ENCODE measurements at regions not wholly inside any gene's neighbourhood (a gene's known extent, or its start where the extent isn't known, plus 50 kb on each side); places are given as distances from the start of the nearest gene placed in this dataset.
"Not testable (repeated sequence)": the region's sequence is repeated elsewhere in the genome, so short reads cannot be mapped to it uniquely, and the experiment has no call there.

DNA sequence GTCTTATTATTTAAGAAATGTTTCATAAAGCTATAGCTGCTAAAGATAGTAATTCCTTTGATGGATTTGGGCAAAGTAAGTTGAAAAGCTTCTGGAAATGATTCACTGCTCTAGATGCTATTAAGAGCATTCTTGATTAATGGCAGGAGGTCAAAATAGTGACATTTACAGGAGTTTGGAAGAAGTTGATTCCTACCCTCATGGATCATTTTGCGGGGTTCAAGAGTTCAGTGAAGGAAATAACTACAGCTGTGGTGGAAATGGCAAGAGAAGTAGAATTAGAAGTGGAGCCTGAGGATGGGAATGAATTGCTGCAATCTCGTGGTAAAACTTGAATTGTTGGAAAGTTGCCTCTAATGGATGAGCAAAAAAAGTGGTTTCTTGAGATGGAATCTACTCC is 316.1 kb downstream of the UTRN start:
- no peak for DNase-seq (ENCODE audit: low read depth, low spot score)

DNA sequence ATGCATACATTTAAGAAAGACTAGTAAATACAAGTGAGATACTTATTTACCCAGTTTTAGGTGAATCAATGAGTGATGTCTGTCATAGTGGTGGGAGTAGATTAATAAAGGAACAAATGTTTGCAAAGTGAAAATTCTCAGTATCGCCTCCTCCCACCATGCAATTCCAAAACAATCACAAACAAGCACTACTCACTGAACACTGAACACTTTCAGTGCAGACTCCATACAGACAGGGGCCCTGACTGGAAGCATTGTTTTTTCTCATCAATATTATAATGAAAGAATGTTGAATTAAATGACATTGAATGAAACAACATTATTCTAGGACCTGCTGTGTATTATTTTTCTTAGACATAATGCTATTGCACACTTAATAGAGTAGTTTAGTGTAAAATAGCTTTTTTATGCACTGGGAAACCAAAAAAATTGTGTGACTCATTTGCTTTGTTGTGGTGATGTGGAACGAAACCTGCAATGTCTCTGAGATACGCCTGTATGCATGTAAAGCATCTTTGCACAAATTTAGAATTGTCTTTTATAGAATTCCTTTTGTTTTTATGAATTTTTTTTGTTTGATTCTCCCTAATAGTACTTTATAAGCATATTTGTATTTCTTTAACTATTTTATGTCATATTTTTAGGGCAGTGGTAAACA is 317.5 kb downstream of the UTRN start:
- in situ Hi-C loops (cut with HindIII; ENCODE audit: low pct_unique_long_range_greater_than_20kb, low sequenced_read_pairs) = no loop called here
- no peak for DNase-seq (ENCODE audit: low read depth, low spot score)

More for the DNA sequence above, 316.1 kb downstream of the UTRN start:
- in situ Hi-C loops (cut with HindIII; ENCODE audit: low pct_unique_long_range_greater_than_20kb, low sequenced_read_pairs) = no loop called here

DNA sequence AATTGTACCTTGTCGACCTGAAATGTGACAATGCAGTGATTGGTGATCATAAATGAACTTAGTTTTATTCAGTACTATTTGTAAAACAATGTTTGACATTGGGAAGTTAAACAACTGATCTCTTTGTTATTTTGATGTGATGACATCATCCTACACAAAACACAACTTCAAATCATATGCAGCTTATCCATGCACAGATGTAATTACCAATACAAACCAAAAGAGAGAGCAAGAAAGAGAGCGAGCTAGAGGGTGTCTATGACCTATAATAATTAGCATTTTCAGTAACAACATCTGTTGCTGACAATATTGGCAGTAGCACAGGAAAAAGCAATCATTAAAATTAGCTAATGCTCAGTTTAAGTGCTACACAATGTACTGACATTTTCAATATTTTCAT is 320.9 kb downstream of the UTRN start:
- in situ Hi-C loops (cut with HindIII; ENCODE audit: low pct_unique_long_range_greater_than_20kb, low sequenced_read_pairs) = no loop called here
- DNase-seq (ENCODE audit: low read depth, low spot score) = peak; percentile 17

DNA sequence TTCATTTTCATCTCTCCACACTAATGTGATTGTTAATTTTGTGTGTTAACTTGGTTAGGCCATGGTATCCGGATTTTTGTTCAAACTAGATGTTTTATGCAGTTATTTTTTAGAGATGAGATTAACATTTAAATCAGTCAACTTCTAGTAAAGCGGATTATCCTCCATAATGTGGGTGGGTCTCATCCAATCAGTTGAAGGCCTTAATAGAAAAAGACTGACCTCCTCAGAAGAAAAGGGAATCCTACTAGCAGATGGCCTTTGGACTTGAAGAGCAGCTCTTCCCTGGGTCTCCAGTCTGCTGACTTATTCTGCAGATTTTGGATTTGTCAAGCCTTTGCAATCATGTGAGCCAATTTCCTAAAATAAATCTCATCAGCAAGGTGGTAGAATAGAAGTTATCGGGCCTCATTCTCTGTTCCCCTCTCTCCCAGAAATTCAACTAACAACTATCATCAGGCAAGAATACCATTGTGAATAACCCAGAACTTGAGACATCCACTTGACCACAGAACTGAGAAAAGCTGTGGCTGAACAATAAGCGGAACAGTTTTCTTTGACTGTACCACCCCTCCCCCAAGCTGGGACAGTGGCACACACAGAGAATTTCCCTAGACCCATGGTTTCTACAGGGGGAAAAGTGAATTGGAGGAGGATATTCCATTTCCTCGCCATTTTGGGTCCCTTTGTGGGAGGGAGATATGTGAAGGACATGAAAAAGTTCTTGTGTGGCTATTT is 323.0 kb downstream of the UTRN start:
- in situ Hi-C loops (cut with HindIII; ENCODE audit: low pct_unique_long_range_greater_than_20kb, low sequenced_read_pairs) = no loop called here
- DNase-seq (ENCODE audit: low read depth, low spot score) = no peak

DNA sequence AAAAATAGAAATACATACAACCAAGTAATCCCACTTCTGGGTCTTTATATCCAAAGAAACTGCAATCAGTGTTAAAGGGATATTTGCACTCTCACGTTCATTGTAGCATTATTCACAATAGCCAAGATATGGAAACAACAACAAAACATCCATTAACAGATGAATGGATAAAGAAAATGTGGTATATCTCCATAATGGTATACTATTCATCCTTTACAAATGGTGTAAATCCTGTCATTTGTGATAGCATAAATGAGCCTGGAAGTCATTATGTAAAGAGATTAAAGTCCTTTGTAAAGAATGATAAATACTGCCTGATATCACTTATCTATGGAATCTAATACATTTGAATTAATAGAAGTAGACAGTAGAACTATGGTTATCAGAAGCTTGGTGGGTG is 327.7 kb downstream of the UTRN start:
- in situ Hi-C loops (cut with HindIII; ENCODE audit: low pct_unique_long_range_greater_than_20kb, low sequenced_read_pairs) = no loop called here
- DNase-seq (ENCODE audit: low read depth, low spot score) = no peak

DNA sequence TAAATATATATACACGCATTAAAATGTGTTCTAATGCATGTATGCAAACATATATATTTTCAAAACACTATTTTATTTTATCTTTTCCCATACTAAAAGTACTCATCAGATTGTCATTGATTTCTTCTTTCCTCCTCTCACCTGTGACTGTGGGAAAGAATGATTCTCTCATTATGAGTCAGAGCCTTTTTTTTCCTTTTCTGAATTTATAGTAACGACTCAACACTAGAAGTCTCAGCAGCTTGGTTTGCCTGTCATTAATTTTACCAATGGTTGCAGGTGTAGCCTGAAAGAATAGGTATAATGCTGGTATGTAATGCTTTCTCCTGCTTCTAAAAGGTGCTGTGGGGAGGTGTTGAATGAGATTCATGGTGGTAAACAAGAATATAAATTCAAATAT is 328.7 kb downstream of the UTRN start:
- in situ Hi-C loops (cut with HindIII; ENCODE audit: low pct_unique_long_range_greater_than_20kb, low sequenced_read_pairs) = no loop called here
- no peak for DNase-seq (ENCODE audit: low read depth, low spot score)

DNA sequence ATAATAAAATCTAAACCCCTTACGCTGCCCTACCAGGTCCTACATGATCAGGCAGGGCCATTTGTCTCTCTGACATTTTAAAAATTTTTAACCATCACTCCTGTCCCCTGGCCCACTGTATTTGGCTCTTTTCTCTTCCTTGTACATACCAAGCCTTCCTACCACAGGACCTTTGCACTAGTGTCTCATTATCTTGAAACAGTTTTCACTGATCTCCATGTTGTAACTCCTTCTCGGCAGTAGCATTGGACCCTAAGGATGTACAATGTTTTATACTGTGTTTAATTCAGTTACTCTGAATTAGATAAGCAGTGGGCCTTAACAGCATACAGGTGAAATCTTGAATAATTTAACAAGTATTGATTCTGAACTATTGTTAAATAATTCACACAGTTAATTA is 330.7 kb downstream of the UTRN start:
- in situ Hi-C loops (cut with HindIII; ENCODE audit: low pct_unique_long_range_greater_than_20kb, low sequenced_read_pairs) = no loop called here
- DNase-seq (ENCODE audit: low read depth, low spot score) = no peak

DNA sequence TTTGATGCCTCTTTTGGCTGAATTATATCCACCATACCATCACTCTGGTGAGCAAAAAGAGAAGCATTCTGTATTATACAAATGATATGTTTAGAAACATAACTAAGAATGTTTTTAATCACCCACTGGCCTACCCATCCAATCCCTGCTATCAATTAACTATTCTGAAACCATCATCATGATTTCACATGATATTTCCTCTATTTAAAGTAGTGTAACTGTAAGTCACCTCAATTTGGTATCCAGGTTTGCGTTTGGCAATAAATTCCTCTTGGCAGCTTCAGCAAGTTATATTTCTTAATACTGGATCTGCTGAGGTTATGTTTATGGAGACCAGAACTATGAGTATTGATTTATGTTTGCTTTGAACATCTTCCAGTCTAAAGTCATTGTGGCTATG is 332.1 kb downstream of the UTRN start:
- DNase-seq (ENCODE audit: low read depth, low spot score) = no peak
- in situ Hi-C loops (cut with HindIII; ENCODE audit: low pct_unique_long_range_greater_than_20kb, low sequenced_read_pairs) = no loop called here

DNA sequence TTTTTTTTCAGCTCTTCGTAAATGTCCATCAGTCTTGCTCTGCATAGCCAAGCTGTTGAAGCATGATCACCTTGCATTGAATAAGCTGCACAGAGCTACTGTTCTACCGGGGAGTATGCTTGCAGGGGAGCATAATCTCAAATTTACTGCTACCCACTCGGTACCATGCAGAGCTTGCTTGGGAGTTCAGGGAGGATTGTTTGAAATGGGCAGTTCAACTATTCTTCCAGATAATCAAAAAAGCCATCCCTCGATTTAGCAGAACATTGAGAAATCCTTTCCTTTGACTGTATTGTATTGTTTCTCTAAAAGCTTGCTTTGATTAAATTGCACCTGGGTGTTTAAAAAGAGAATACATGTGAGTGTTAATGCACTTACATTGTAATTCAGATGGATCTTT is 332.6 kb downstream of the UTRN start:
- no peak for DNase-seq (ENCODE audit: low read depth, low spot score)
- in situ Hi-C loops (cut with HindIII; ENCODE audit: low pct_unique_long_range_greater_than_20kb, low sequenced_read_pairs) = no loop called here

DNA sequence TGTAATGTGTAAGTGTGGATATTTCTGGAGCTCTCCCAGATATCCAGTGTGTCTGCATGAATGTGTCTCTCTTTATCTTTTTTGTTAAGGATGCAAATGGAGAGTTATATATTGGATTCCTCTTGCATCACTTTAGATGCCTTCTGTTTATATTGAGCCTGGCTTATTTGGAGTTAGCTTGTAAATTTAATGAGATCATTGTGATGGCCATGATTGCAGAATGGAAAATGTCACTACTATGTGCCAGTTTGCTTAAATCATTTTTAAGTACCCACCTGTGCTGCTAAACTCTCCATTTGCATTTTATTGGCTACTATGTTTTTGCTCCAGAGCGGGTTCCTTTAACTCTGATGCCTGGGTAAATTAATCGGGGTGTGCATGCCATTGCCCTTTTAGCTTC is 334.8 kb downstream of the UTRN start:
- in situ Hi-C loops (cut with HindIII; ENCODE audit: low pct_unique_long_range_greater_than_20kb, low sequenced_read_pairs) = no loop called here
- no peak for DNase-seq (ENCODE audit: low read depth, low spot score)

DNA sequence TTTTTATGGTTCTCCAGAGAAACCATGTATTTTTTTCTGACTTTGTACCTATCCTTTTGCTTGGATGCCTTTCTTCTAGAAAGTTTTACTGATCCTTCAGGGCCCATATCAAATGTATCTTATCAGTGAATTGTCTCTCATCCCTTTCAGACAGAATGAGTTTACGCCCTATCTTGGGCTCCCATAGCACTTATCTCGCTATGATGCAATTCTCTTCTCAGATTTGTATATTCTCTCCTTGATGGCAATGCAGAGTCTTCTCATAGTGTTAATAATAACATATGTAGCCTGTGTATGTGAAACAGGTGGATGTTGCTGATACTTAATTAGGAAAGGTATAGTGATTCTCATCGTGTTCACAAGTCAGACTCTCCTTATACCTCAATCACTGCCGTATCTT is 336.2 kb downstream of the UTRN start:
- DNase-seq (ENCODE audit: low read depth, low spot score) = no peak
- in situ Hi-C loops (cut with HindIII; ENCODE audit: low pct_unique_long_range_greater_than_20kb, low sequenced_read_pairs) = no loop called here

DNA sequence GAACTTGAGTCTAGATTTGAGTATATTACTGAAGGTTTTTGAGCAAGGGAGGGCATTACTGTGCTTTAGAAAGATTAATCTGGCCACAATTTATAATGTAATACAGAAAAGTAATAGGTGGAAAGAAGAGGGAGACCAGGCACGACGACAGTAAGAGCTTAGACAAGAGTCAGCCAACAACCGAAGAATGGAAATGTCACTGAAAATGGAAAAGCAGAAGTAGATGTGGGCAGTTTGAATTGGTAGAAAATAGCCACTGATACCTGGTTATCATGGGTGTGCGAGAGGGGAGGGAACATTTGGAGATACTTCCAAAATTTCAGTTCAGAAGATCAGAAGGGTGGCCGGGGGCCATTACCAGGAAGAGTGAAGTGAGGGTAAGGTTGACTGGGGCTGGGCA is 339.1 kb downstream of the UTRN start:
- no peak for DNase-seq (ENCODE audit: low read depth, low spot score)
- in situ Hi-C loops (cut with HindIII; ENCODE audit: low pct_unique_long_range_greater_than_20kb, low sequenced_read_pairs) = no loop called here

DNA sequence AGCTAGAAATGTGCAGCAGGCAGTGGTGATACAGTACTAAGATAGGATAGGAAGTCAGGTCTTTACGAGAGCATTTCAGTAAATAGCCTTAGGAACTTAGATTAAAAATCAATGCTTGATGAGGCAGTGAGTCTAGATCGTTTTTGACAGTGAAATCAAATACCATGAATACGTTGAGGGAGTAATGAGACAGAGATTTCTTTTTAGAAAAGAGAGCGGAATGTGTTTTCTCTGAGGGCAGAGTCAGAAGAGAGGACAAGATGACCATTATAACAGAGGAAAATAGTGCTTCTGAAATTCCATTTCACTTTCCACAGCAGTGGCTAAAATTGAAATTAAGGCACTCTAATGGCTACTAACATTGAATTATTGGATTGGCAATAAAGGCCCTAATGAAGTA is 339.6 kb downstream of the UTRN start:
- in situ Hi-C loops (cut with HindIII; ENCODE audit: low pct_unique_long_range_greater_than_20kb, low sequenced_read_pairs) = no loop called here
- DNase-seq (ENCODE audit: low read depth, low spot score) = peak; percentile 37

DNA sequence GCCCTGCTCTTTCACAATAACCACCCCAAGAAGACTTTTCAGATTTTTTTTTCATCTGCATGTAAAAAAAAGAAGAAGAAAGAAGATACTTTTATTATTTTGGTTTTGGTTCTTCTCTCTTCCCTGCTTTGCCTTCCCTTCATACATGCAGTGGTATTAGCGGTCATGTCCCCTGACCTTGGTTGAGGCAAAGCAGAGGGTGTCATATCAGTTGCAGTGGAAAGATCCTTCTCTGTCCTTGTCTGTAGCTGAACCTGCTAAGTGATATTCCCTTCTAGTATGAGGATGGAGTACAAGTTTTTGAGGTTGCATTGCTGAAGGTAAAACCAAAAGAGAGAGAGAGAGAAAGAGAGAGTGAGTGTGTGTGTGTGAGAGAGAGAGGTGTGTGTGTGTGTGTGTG is 345.7 kb downstream of the UTRN start:
- in situ Hi-C loops (cut with HindIII; ENCODE audit: low pct_unique_long_range_greater_than_20kb, low sequenced_read_pairs) = no loop called here
- no peak for DNase-seq (ENCODE audit: low read depth, low spot score)

DNA sequence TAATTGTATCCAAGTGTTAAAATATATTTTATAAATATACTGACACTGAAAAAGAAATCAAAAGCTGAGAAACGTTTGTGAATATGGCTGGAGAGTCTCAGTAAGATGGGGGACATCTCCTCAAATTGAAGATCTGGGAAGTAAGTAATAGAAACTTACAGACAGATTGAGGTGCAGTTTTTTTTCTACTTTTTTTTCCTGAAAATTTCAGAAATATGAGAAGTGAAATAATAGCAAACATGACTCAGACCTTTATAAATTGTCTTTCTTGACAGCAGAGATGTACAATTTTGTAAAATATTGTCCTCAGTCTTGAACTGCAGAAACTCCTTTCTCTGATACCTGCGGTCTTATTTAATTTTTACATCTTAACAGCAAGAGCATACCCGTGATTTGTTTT is 347.1 kb downstream of the UTRN start:
- in situ Hi-C loops (cut with HindIII; ENCODE audit: low pct_unique_long_range_greater_than_20kb, low sequenced_read_pairs) = no loop called here
- DNase-seq (ENCODE audit: low read depth, low spot score) = no peak

DNA sequence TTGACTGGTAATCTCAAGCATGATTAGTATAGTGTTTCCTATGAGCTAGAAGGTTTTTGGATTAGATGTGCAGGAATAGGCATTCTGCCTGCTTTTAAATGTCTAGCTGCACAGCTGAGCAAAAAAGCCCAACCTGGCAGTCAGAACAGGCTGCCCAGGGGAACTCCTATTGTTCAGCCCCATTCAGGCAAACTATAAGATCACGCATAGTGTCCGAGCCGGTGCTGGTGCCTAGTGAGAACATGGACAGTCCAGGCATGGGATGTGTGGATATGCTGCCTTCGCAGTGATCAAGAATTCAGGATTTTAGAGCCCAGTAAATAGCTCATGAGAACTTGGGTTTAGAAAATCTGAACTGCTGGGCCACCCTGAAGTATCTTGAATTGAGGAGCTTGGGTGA is 348.8 kb downstream of the UTRN start:
- in situ Hi-C loops (cut with HindIII; ENCODE audit: low pct_unique_long_range_greater_than_20kb, low sequenced_read_pairs) = no loop called here

DNA sequence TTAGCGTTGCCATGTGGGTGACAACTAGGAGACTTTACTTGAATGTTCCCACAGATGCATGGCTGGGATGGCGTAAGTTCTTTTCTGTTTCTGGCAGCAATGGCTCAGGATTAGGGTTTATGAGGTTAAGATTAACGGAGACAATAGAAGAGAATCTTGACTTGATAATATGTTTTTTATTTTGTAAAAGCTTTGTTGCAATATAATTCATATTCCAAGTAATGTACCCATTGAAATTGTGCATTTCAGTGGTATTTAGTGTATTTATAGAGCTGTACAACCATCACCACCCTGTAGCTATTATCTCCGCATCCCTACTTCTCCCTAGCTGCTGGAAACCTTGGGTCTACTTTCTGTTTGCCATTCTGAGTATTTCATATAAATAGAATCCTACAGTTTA is 349.2 kb downstream of the UTRN start:
- in situ Hi-C loops (cut with HindIII; ENCODE audit: low pct_unique_long_range_greater_than_20kb, low sequenced_read_pairs) = no loop called here
- no peak for DNase-seq (ENCODE audit: low read depth, low spot score)

More for the DNA sequence above, 348.8 kb downstream of the UTRN start:
- no peak for DNase-seq (ENCODE audit: low read depth, low spot score)

DNA sequence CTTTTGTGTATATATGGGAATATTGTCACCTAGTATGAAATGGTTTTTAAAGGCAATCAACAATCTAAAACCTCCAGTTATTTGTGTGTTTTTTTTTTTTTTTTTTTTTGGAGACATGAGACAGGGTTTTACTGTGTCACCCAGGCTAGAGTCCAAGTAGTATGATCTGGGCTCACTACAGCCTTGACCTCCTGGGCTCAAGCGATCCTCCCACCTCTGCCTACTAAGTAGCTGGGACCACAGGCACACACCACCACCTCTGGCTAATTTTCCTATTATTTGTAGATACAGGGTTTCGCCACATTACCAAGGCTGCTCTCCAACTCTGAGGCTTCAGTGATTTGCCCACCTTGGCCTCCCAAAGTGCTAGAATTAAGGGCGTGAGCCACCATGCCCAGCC is 349.9 kb downstream of the UTRN start:
- in situ Hi-C loops (cut with HindIII; ENCODE audit: low pct_unique_long_range_greater_than_20kb, low sequenced_read_pairs) = no loop called here
- DNase-seq (ENCODE audit: low read depth, low spot score) = no peak

DNA sequence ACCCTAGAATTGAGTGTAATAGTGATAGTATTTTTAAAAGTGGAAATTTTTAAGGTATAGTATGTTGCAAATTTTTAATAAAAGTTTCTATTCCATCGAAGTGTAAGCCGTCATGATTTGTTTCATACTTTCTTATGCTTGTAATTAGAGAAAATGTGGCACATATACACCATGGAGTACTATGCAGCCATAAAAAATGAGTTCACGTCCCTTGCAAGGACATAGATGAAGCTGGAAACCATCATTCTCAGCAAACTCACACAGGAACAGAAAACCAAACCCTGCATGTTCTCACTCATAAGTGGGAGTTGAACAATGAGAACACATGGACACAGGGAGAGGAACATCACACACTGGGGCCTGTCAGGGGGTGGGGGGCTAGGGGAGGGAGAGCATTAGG is 350.9 kb downstream of the UTRN start:
- in situ Hi-C loops (cut with HindIII; ENCODE audit: low pct_unique_long_range_greater_than_20kb, low sequenced_read_pairs) = not testable (repeated sequence)

More for the DNA sequence above, 350.9 kb downstream of the UTRN start:
- not testable (repeated sequence) for DNase-seq (ENCODE audit: low read depth, low spot score)
